ENCODE measurements at regions not wholly inside any gene's neighbourhood (a gene's known extent, or its start where the extent isn't known, plus 50 kb on each side); places are given as distances from the start of the nearest gene placed in this dataset.

GRCh38 chr17:72069586-72070202 is 51.1 kb upstream of the SOX9 start:
- DNase-seq (ENCODE audit: low read depth) = no peak

All from iris pigment epithelial cell (primary cell).